B cell (primary cell): ENCODE measurements at regions not wholly inside any gene's neighbourhood (a gene's known extent, or its start where the extent isn't known, plus 50 kb on each side); places are given as distances from the start of the nearest gene placed in this dataset.

ENCODE experiments used
- ATAC-seq: fragments of 200-7000 bp; cut with Tn5 transposase; one replicate; pipeline ENCODE4 v1.10.0; 2021; ENCODE audit warnings: low read depth, mild to moderate bottlenecking, moderate number of reproducible peaks, moderate library complexity
- CTCF ChIA-PET: fragments of 350-600 bp; sonication (Branson Sonifier 250); formaldehyde crosslinking; loops from one replicate; lab custom pipeline; 2021; ENCODE audit warnings: antibody characterized with exemption, inconsistent platforms; lab: Charles Lee
- POLR2A ChIA-PET: fragments of 350-600 bp; sonication (Branson Sonifier 250); formaldehyde crosslinking; loops from one replicate; lab custom pipeline; 2021; ENCODE audit warnings: antibody characterized with exemption; lab: Charles Lee
- DNase-seq: peaks from one replicate; pipeline ENCODE4 v3.0.0; 2013
- H2AFZ ChIP-seq: 2 replicates; pipeline ENCODE4 v1.6.1; 2012; ENCODE audit warnings: mild to moderate bottlenecking, low read depth, low read length; ENCODE audit not compliant: insufficient read depth, poor library complexity, severe bottlenecking
- H3K27ac ChIP-seq, 2 donors: 1 replicate in 1 of 2; 2 replicates in 1 of 2; pipeline ENCODE4 v1.5.1; 2012 to 2013; ENCODE audit warnings: low read length in 2 of 2, mild to moderate bottlenecking in 2 of 2, moderate library complexity in 1 of 2
- H3K27me3 ChIP-seq, 4 experiments: fragments of 200-600 bp in 1 of 4; sonication (generic) in 1 of 4; replicated peaks in 1 of 4; 1 replicate in 2 of 4; 2 replicates in 2 of 4; pipeline versions ENCODE4 v1.6.1 to v1.7.0; 2013 to 2016; ENCODE audit warnings: low read length in 3 of 4, mild to moderate bottlenecking in 2 of 4, mixed read lengths in 1 of 4, moderate library complexity in 1 of 4; ENCODE audit not compliant: insufficient read depth in 4 of 4, control insufficient read depth in 3 of 4; ENCODE audit errors: control extremely low read depth in 1 of 4
- H3K36me3 ChIP-seq, 2 experiments: replicated peaks in 1 of 2; 1 replicate in 1 of 2; 2 replicates in 1 of 2; pipeline versions ENCODE4 v1.6.1 to v1.7.1; 2013; ENCODE audit warnings: low read length in 1 of 2; ENCODE audit not compliant: insufficient read depth in 2 of 2, control insufficient read depth in 1 of 2; ENCODE audit errors: control extremely low read depth in 1 of 2, extremely low read depth in 1 of 2
- H3K4me1 ChIP-seq, 2 donors: fragments of 200-600 bp in 1 of 2; sonication (generic) in 1 of 2; 1 replicate in 1 of 2; 2 replicates in 1 of 2; pipeline versions ENCODE4 v1.5.1 to v1.6.1; 2013 to 2017; ENCODE audit warnings: low read length in 2 of 2; ENCODE audit not compliant: control insufficient read depth in 2 of 2, insufficient read depth in 2 of 2
- H3K4me2 ChIP-seq: replicated peaks from 2 replicates; pipeline ENCODE3; 2012; ENCODE audit warnings: mild to moderate bottlenecking, low read depth, low read length; ENCODE audit not compliant: poor library complexity, severe bottlenecking
- H3K4me3 ChIP-seq, 5 experiments: fragments of 200-600 bp in 1 of 5; sonication (generic) in 1 of 5; 1 replicate in 3 of 5; 2 replicates in 2 of 5; pipeline versions ENCODE4 v1.5.1 to v1.7.0; 2011 to 2016; ENCODE audit warnings: low read length in 4 of 5, mild to moderate bottlenecking in 4 of 5, low read depth in 2 of 5, control low read depth in 1 of 5, moderate library complexity in 1 of 5; ENCODE audit not compliant: insufficient read depth in 1 of 5; ENCODE audit errors: control extremely low read depth in 1 of 5, extremely low read depth in 1 of 5
- H3K79me2 ChIP-seq: fragments of 200-600 bp; sonication (generic); one replicate; pipeline ENCODE4 v1.6.0; 2016; ENCODE audit warnings: low read length; ENCODE audit not compliant: control insufficient read depth, insufficient read depth
- H3K9ac ChIP-seq: fragments of 200-600 bp; sonication (generic); 2 replicates; pipeline ENCODE4 v1.6.1; 2017; ENCODE audit warnings: mild to moderate bottlenecking, low read length, moderate library complexity
- H3K9me3 ChIP-seq, 3 donors: one replicate each; pipeline versions ENCODE4 v1.6.1 to v1.7.1; 2013; ENCODE audit warnings: low read length in 2 of 3; ENCODE audit not compliant: control insufficient read depth in 2 of 3, insufficient read depth in 1 of 3; ENCODE audit errors: control extremely low read depth in 1 of 3
- H4K20me1 ChIP-seq: 2 replicates; pipeline ENCODE4 v1.6.0; 2012; ENCODE audit warnings: mild to moderate bottlenecking, low read length; ENCODE audit not compliant: insufficient read depth, control insufficient read depth, poor library complexity, severe bottlenecking
- H3K27ac Mint-ChIP-seq: one replicate; pipeline ENCODE4 v1.8.0; 2021; ENCODE audit warnings: mixed read lengths
- H3K27me3 Mint-ChIP-seq: one replicate; pipeline ENCODE4 v1.8.0; 2021; ENCODE audit warnings: mixed read lengths
- H3K4me1 Mint-ChIP-seq: one replicate; pipeline ENCODE4 v1.8.0; 2021; ENCODE audit warnings: mixed read lengths
- H3K4me3 Mint-ChIP-seq: one replicate; pipeline ENCODE4 v1.8.0; 2021; ENCODE audit warnings: mixed read lengths
- H3K9me3 Mint-ChIP-seq: one replicate; pipeline ENCODE4 v1.8.0; 2022; ENCODE audit warnings: mixed read lengths; ENCODE audit not compliant: insufficient read depth
- CTCF ChIP-seq: fragments of 200-600 bp; IDR thresholded peaks from one replicate; pipeline ENCODE4 v1.8.0; 2022; ENCODE audit warnings: antibody characterized with exemption, mild to moderate bottlenecking
- EZH2 ChIP-seq: IDR thresholded peaks from 2 replicates; pipeline ENCODE4 v1.6.1; 2012; ENCODE audit warnings: borderline replicate concordance, low read depth, mild to moderate bottlenecking, moderate library complexity, low read length; ENCODE audit not compliant: insufficient read depth, poor library complexity, severe bottlenecking
- WGBS: methylation state at CpG from one replicate; pipeline ENCODE4 v1.1.5; 2013; ENCODE audit warnings: missing lambda C conversion rate; ENCODE audit not compliant: insufficient coverage; 5-methylcytosine and 5-hydroxymethylcytosine counted together
- intact Hi-C: fragments of 100-400 bp; cut with micrococcal nuclease; formaldehyde crosslinking; loops from one replicate; pipeline ENCODE4 v1.10.0; 2022

DNA sequence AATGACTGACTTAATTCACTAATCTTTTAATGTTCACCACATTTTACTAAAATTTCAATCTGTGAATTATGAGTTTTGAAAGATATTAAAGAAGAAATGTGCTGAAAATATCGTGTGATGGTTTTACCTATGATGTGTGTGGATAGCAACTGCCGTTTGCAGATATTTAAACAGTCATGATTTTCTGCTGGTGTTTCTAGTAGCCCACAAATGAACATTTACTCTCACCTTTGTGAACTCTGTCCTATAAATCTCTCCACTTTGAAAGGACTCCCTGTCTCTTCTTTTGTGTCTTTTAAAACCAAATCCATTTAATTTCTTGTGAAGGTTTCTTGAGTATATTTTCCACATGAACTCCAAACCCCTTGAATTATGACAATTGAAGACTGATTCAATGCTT is 771.2 kb upstream of the SALL3 start:
- intact Hi-C loops, result no loop called here
- no CpG with 5 or more reads among the region's 2 CpGs for WGBS

DNA sequence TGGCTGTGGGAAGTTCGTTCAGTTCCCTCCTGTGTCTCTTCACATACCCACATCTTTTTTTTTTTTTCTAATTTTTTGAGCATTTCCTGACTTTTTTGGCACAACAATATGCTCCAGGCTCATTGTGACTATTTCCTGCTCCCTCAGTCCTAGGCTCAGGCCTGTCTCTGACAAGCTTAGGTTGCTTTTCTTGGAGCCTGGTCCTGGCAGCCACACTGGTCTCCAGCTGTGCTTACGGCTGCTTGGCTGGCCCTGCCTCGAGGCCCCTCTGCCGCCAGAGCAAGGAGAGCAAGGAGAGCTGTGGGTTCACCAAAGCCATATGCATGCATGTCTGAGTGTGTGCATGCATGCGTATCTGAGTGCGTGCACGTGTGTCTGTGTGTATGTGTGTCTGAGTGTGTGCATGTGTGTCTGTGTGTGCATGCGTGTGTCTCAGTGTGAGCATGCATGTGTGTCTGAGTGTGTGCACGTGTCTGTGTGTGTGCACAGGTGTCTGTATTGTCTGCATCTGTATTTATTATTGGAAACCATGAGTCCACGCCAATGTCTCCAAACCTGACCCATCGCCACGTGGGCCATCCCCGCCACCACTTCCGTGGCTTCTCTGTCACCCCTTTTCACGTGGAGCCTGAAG is 766.1 kb upstream of the SALL3 start:
- no peaks in the 10 kb centered on the region for H4K20me1 ChIP-seq
- no peaks in the 10 kb centered on the region for H3K27me3 ChIP-seq
- intact Hi-C loops, result no loop called here
- ChIA-PET POLR2A (no interaction called here), CTCF (no interaction called here)
- no peak overlapping the region for H3K4me2 ChIP-seq
- Mint-ChIP-seq H3K27ac (no peak overlapping the region), H3K27me3 (no peaks in the 10 kb centered on the region), H3K4me3 (no peak overlapping the region), H3K9me3 (no peaks in the 10 kb centered on the region), H3K4me1 (no peaks in the 10 kb centered on the region)
- ATAC-seq, result no peak
- no peak overlapping the region for H2AFZ ChIP-seq
- no peak overlapping the region for H3K9ac ChIP-seq
- no peaks in the 10 kb centered on the region for H3K79me2 ChIP-seq
- TF ChIP-seq EZH2, result no peak
- H3K27ac ChIP-seq, result no peak overlapping the region
- H3K9me3 ChIP-seq, result peaks cover 0 to 33% (median 0%) of the 10 kb centered on the region in 3 donors
- no peak for DNase-seq
- no peak overlapping the region for H3K4me3 ChIP-seq
- 88% methylated on average over 15 of the region's 15 CpGs for WGBS
- no peaks in the 10 kb centered on the region for H3K4me1 ChIP-seq
- no peaks in the 10 kb centered on the region for H3K36me3 ChIP-seq

More for the DNA sequence above, 771.2 kb upstream of the SALL3 start:
- Histone ChIP-seq H3K9ac (no peak overlapping the region), H3K79me2 (no peaks in the 10 kb centered on the region), H3K27me3 (no peaks in the 10 kb centered on the region), H3K27ac (no peak overlapping the region), H3K9me3 (peaks cover 0 to 7% (median 0%) of the 10 kb centered on the region in 3 donors), H3K36me3 (no peaks in the 10 kb centered on the region), H4K20me1 (no peaks in the 10 kb centered on the region), H2AFZ (no peak overlapping the region), H3K4me1 (no peaks in the 10 kb centered on the region), H3K4me3 (no peak overlapping the region), H3K4me2 (no peak overlapping the region)
- ATAC-seq, result no peak
- Mint-ChIP-seq H3K9me3 (peaks cover 2% of the 10 kb centered on the region), H3K4me1 (no peaks in the 10 kb centered on the region), H3K27me3 (no peaks in the 10 kb centered on the region), H3K27ac (no peak overlapping the region), H3K4me3 (no peak overlapping the region)
- CTCF ChIA-PET, result no interaction called here
- POLR2A ChIA-PET, result no interaction called here
- no peak for DNase-seq
- TF ChIP-seq EZH2 (no peak), CTCF (no peak)
